CD4-positive, alpha-beta T cell (primary cell): ENCODE measurements at regions not wholly inside any gene's neighbourhood (a gene's known extent, or its start where the extent isn't known, plus 50 kb on each side); places are given as distances from the start of the nearest gene placed in this dataset.

Experiments used
- ATAC-seq: fragments of 200-7000 bp; cut with Tn5 transposase; one replicate; pipeline ENCODE4 v1.10.0; 2022; ENCODE audit warnings: mild to moderate bottlenecking; ENCODE audit not compliant: poor library complexity
- CTCF ChIA-PET: fragments of 350-600 bp; sonication (Branson Sonifier 250); formaldehyde crosslinking; loops from one replicate; lab custom pipeline; 2021; ENCODE audit warnings: antibody characterized with exemption, inconsistent platforms; lab: Charles Lee
- POLR2A ChIA-PET: fragments of 350-600 bp; sonication (Branson Sonifier 250); formaldehyde crosslinking; loops from one replicate; lab custom pipeline; 2021; ENCODE audit warnings: antibody characterized with exemption, inconsistent platforms; lab: Charles Lee
- DNase-seq, 14 experiments: peaks; one replicate each; pipeline ENCODE4 v3.0.0-alpha.2; 2013 to 2020; ENCODE audit warnings: mixed read lengths in 2 of 14
- H3K27ac ChIP-seq, 2 donors: one replicate each; pipeline versions ENCODE4 v1.5.1 to v1.7.0; 2013; ENCODE audit warnings: low read length in 2 of 2, low read depth in 1 of 2, mild to moderate bottlenecking in 1 of 2
- H3K27me3 ChIP-seq, 2 experiments: 1 replicate in 1 of 2; 2 replicates in 1 of 2; pipeline versions ENCODE4 v1.6.1 to v1.7.0; 2013; ENCODE audit warnings: low read length in 2 of 2, control low read depth in 1 of 2, mild to moderate bottlenecking in 1 of 2, moderate library complexity in 1 of 2; ENCODE audit not compliant: insufficient read depth in 2 of 2, control insufficient read depth in 1 of 2
- H3K36me3 ChIP-seq: one replicate; pipeline ENCODE4 v1.6.1; 2013; ENCODE audit warnings: low read length, control low read depth; ENCODE audit not compliant: insufficient read depth
- H3K4me1 ChIP-seq: one replicate; pipeline ENCODE4 v1.6.1; 2013; ENCODE audit warnings: low read length, control low read depth; ENCODE audit not compliant: insufficient read depth
- H3K4me3 ChIP-seq: one replicate; pipeline ENCODE4 v1.5.1; 2013; ENCODE audit warnings: mild to moderate bottlenecking, low read length, moderate library complexity
- H3K9me3 ChIP-seq, 2 experiments: 1 replicate in 1 of 2; 2 replicates in 1 of 2; pipeline versions ENCODE4 v1.6.1 to v1.7.0; 2013; ENCODE audit warnings: low read length in 2 of 2, mild to moderate bottlenecking in 2 of 2, control low read depth in 1 of 2, moderate library complexity in 1 of 2; ENCODE audit not compliant: control insufficient read depth in 1 of 2, insufficient read depth in 1 of 2
- H3K27ac Mint-ChIP-seq: one replicate; pipeline ENCODE4 v1.8.0; 2020; ENCODE audit warnings: mixed read lengths
- H3K27me3 Mint-ChIP-seq: one replicate; pipeline ENCODE4 v1.8.0; 2021; ENCODE audit warnings: mixed read lengths
- H3K36me3 Mint-ChIP-seq: one replicate; pipeline ENCODE4 v1.8.0; 2021; ENCODE audit warnings: low read depth, mixed read lengths
- H3K4me1 Mint-ChIP-seq: one replicate; pipeline ENCODE4 v1.8.0; 2021; ENCODE audit warnings: low read depth, mixed read lengths
- H3K4me3 Mint-ChIP-seq: one replicate; pipeline ENCODE4 v1.8.0; 2020; ENCODE audit warnings: mild to moderate bottlenecking, mixed read lengths
- H3K9me3 Mint-ChIP-seq: one replicate; pipeline ENCODE4 v1.8.0; 2020; ENCODE audit warnings: mixed read lengths
- CTCF ChIP-seq: fragments of 200-600 bp; IDR thresholded peaks from one replicate; pipeline ENCODE4 v1.8.0; 2022; ENCODE audit warnings: antibody characterized with exemption, mild to moderate bottlenecking
- intact Hi-C, 2 experiments: fragments of 100-400 bp; cut with DNase I in 1 of 2; cut with micrococcal nuclease in 1 of 2; formaldehyde crosslinking; loops; one replicate each; pipeline versions ENCODE4 v1.15.1 to v1.9.0; 2023 to 2025; cut with DNase I, micrococcal nuclease

DNA sequence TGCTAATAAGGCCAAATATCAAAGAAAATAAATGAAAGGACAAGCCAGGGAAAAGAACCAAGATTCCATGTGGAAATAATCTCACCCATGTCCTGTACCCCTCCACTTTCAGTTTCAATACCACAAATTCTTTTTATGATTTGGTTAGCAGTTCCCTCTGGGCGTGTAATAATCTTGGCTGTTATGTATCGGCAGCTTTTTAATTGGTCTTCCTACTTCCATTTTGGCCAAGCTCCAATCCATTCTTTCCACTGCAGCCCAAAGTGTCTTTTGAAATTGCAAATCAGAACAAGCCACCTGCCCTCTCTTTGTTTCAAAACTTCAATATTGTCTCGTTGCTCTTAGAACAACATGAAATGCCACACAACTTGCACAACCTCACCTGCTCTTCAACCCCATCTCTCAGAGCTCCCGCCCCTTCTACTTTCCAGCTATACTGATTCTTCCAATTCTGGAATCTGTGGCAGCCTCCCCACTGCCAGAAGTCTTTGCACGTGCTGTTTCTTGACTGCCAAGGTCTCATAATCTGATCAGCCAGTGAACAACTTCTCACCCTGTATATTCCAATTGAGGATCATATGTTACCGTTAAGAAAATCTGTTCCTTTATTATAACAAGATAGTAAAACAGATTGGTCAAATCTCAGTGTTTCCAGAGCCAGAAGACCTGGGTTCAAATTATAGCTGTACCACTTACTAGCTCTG is 354.5 kb downstream of the CBLN4 start:
- ChIA-PET POLR2A (no interaction called here), CTCF (no interaction called here)
- H3K4me1 Mint-ChIP-seq: no peaks in the 10 kb centered on the region
- no peaks in the 10 kb centered on the region for H3K27me3 Mint-ChIP-seq
- H3K36me3 Mint-ChIP-seq: no peaks in the 10 kb centered on the region
- Histone ChIP-seq H3K9me3 (peaks cover 0 to 3% of the 10 kb centered on the region in 2 experiments), H3K27ac (no peak overlapping the region), H3K4me1 (no peaks in the 10 kb centered on the region), H3K4me3 (no peak overlapping the region), H3K36me3 (no peaks in the 10 kb centered on the region), H3K27me3 (no peaks in the 10 kb centered on the region)
- ATAC-seq: no peak
- H3K4me3 Mint-ChIP-seq: no peak overlapping the region
- peaks cover 4% of the 10 kb centered on the region for H3K9me3 Mint-ChIP-seq
- no peak overlapping the region for H3K27ac Mint-ChIP-seq
- TF ChIP-seq CTCF: no peak
- intact Hi-C loops: no loop called here
- no peak for DNase-seq

DNA sequence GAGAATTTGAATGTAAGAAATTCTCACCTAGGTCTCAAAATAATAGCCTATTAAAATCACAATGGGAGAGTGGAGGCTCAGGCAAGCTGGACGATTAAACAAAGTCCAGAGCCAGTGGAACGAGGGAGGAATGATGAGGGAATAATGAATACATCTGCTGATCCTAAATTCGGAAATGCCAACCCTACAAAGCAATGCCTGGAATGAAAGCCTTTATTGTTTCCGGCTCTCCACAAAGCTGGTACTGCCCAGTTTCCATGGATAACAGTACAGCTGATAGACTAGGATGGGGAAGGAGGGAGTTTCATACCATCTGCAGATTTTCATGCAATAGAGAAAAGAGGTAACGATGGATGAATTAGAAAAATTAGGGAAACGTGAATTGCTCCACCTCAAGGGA is 356.1 kb downstream of the CBLN4 start:
- no peak for TF ChIP-seq CTCF
- Histone ChIP-seq H3K27me3 (no peaks in the 10 kb centered on the region), H3K4me1 (no peaks in the 10 kb centered on the region), H3K9me3 (no peaks in the 10 kb centered on the region), H3K36me3 (no peaks in the 10 kb centered on the region), H3K4me3 (no peak overlapping the region), H3K27ac (no peak overlapping the region)
- no peaks in the 10 kb centered on the region for H3K27me3 Mint-ChIP-seq
- H3K36me3 Mint-ChIP-seq: no peaks in the 10 kb centered on the region
- intact Hi-C loops: no loop called here
- H3K27ac Mint-ChIP-seq: no peak overlapping the region
- H3K9me3 Mint-ChIP-seq: peaks cover 4% of the 10 kb centered on the region
- ATAC-seq: no peak
- ChIA-PET CTCF (no interaction called here), POLR2A (no interaction called here)
- no peak for DNase-seq
- H3K4me1 Mint-ChIP-seq: no peaks in the 10 kb centered on the region
- H3K4me3 Mint-ChIP-seq: no peak overlapping the region

DNA sequence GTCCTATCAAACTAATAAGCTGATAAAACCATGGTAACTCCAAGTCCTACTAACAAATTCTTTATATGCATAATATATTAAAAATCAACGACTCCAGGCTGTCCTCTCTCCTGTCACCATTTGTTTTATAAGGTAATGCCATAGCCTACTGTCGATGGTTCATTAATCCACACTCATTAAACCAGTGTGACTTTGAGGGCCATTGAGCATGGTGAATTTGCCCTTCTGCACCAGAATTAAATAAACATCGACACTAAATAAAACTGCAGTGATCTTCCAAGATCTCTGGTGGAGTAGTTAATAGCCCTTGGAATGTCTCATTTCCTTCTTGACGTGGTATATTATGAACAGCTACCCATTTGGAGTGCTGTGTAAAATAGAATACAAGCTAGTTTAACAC is 358.5 kb downstream of the CBLN4 start:
- no peak overlapping the region for H3K4me3 ChIP-seq
- no peaks in the 10 kb centered on the region for H3K27me3 ChIP-seq
- CTCF ChIA-PET: no interaction called here
- DNase-seq (no peak), ATAC-seq (no peak)
- H3K27ac ChIP-seq: no peak overlapping the region
- no peaks in the 10 kb centered on the region for H3K4me1 ChIP-seq
- H3K4me1 Mint-ChIP-seq: no peaks in the 10 kb centered on the region
- no peaks in the 10 kb centered on the region for H3K36me3 ChIP-seq
- no peak overlapping the region for H3K27ac Mint-ChIP-seq
- intact Hi-C loops: no loop called here
- H3K9me3 Mint-ChIP-seq: peaks cover 10% of the 10 kb centered on the region
- H3K4me3 Mint-ChIP-seq: no peak overlapping the region
- POLR2A ChIA-PET: no interaction called here
- no peaks in the 10 kb centered on the region for H3K36me3 Mint-ChIP-seq
- no peaks in the 10 kb centered on the region for H3K9me3 ChIP-seq
- no peak for TF ChIP-seq CTCF
- no peaks in the 10 kb centered on the region for H3K27me3 Mint-ChIP-seq
